GM12891 (cell line): ENCODE measurements at regions not wholly inside any gene's neighbourhood (a gene's known extent, or its start where the extent isn't known, plus 50 kb on each side); places are given as distances from the start of the nearest gene placed in this dataset.

Source experiments
- DNase-seq: peaks from one replicate; pipeline ENCODE4 v3.0.0; 2011; ENCODE audit warnings: low spot score; ENCODE audit not compliant: insufficient read length
- FAIRE-seq: peaks from 2 replicates; lab custom pipeline; 2011; peaks lifted over from hg19 to GRCh38; lab: Jason Lieb, UNC
- PAX5 ChIP-seq: IDR thresholded peaks from 2 replicates; pipeline ENCODE4 v1.6.1; 2011; ENCODE audit warnings: low read length, moderate library complexity, mild to moderate bottlenecking; ENCODE audit not compliant: insufficient read depth, severe bottlenecking
- POLR2A ChIP-seq: IDR thresholded peaks from 2 replicates; pipeline ENCODE4 v1.6.1; 2011; ENCODE audit warnings: low read depth, low read length, control low read depth
- POLR2AphosphoS5 ChIP-seq: IDR thresholded peaks from 2 replicates; pipeline ENCODE4 v1.6.1; 2011; ENCODE audit warnings: low read depth, low read length, control low read depth
- POU2F2 ChIP-seq: IDR thresholded peaks from 2 replicates; pipeline ENCODE4 v1.6.1; 2011; ENCODE audit warnings: low read depth, mild to moderate bottlenecking, control low read depth, low read length, moderate library complexity
- SPI1 ChIP-seq: IDR thresholded peaks from 2 replicates; pipeline ENCODE4 v1.6.1; 2011; ENCODE audit warnings: low read depth, low read length, control low read depth
- TAF1 ChIP-seq: IDR thresholded peaks from 2 replicates; pipeline ENCODE4 v1.6.1; 2011; ENCODE audit warnings: low read depth, low read length, control low read depth

GRCh38 chr19:30096596-30097370 lies 154.7 kb downstream of the URI1 start:
- DNase-seq (no peak), FAIRE-seq (no peak)
- TF ChIP-seq POLR2AphosphoS5 (no peak), SPI1 (no peak), TAF1 (no peak), POLR2A (no peak), POU2F2 (no peak), PAX5 (no peak)

DNA sequence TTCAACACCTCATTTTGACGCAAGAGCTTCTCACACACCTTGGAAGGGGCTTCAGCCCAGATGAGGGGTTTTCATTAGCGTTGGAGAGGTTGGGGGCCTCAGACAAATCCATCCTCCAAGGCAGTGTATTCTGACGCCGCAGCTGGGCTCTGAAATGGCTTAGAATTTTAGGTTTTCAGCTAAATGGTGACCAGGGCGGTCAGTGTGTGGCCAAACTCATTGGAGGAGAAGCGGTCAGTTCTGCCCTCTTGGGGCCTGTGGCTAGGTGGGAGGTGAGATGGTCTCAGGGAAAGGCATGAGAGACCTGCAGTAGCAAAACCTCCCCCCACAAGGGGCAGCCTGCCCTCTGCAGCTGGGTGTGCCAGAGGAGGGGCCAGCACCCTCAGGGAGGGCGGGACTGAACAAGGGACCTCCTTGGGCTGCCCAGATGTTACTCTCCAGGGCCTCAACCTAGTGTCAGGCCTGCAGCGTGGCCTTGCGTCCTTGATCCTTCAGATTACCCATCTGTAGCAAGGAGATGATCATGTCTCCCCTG lies 155.8 kb downstream of the URI1 start:
- DNase-seq (no peak), FAIRE-seq (no peak)
- TF ChIP-seq TAF1 (no peak), SPI1 (no peak), POU2F2 (no peak), POLR2A (no peak), POLR2AphosphoS5 (no peak), PAX5 (no peak)

- DNase-seq (no peak), FAIRE-seq (no peak)
- TF ChIP-seq SPI1 (no peak), TAF1 (no peak), POU2F2 (no peak), PAX5 (no peak), POLR2A (no peak), POLR2AphosphoS5 (no peak)
Measured at GRCh38 chr19:30102239-30102638, 160.2 kb downstream of the URI1 start.

GRCh38 chr19:30102666-30103065 lies 160.6 kb downstream of the URI1 start:
- no peak for FAIRE-seq
- TF ChIP-seq POLR2AphosphoS5, result no peak
- TF ChIP-seq PAX5, result no peak
- TF ChIP-seq POLR2A, result no peak
- TF ChIP-seq TAF1, result no peak
- no peak for TF ChIP-seq POU2F2
- TF ChIP-seq SPI1, result no peak
- DNase-seq, result no peak

- no peak for FAIRE-seq
- TF ChIP-seq PAX5, result no peak
- no peak for TF ChIP-seq SPI1
- TF ChIP-seq POLR2A, result no peak
- TF ChIP-seq POU2F2, result no peak
- no peak for TF ChIP-seq POLR2AphosphoS5
- no peak for TF ChIP-seq TAF1
Measured at GRCh38 chr19:30103981-30104380, 161.9 kb downstream of the URI1 start.

DNA sequence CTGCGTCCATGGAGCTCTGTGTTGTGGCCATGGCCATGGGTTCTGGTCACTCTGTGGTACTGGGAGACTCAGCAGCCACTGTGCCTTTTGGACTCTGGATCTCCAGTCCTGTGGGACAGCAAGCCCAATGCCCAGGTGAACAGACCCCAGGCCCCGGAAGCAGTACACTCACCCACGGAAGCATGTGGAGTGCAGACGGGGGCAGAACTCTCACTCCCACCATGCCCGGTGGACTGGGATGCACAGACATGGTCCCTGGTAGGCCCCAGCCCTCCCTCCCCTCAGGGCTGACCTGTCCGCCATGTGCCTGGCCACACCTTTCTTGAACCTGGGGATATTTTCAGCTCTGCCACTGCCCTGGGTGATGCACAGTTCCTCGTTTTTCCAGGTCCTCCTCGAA lies 163.3 kb downstream of the URI1 start:
- FAIRE-seq (no peak), DNase-seq (no peak)
- TF ChIP-seq TAF1 (no peak), SPI1 (no peak), POLR2AphosphoS5 (no peak), POU2F2 (no peak), PAX5 (no peak), POLR2A (no peak)

More at GRCh38 chr19:30103981-30104380, 161.9 kb downstream of the URI1 start:
- DNase-seq, result no peak

DNA sequence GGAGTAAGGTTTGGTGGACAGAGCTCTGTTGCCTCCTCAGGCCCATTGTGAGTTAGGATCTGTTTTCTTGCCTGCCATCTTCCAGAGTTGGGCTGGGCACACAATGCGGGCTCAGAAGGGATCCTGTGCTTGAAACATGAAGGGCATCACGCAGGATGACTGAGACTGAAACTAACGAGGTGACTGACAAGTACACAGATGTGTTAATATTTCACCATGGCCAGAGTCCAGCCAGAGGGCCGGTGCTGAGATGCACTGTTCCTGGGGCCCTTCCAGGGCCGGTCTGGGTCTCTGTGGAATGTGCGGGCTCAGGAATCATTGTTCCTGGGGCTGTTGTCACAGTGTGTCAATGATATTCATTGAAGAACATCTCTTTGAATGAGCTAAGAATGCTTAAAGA lies 163.7 kb downstream of the URI1 start:
- DNase-seq, result no peak
- FAIRE-seq, result no peak
- no peak for TF ChIP-seq TAF1
- TF ChIP-seq SPI1, result no peak
- TF ChIP-seq POLR2A, result no peak
- TF ChIP-seq POLR2AphosphoS5, result no peak
- no peak for TF ChIP-seq POU2F2
- TF ChIP-seq PAX5, result no peak

DNA sequence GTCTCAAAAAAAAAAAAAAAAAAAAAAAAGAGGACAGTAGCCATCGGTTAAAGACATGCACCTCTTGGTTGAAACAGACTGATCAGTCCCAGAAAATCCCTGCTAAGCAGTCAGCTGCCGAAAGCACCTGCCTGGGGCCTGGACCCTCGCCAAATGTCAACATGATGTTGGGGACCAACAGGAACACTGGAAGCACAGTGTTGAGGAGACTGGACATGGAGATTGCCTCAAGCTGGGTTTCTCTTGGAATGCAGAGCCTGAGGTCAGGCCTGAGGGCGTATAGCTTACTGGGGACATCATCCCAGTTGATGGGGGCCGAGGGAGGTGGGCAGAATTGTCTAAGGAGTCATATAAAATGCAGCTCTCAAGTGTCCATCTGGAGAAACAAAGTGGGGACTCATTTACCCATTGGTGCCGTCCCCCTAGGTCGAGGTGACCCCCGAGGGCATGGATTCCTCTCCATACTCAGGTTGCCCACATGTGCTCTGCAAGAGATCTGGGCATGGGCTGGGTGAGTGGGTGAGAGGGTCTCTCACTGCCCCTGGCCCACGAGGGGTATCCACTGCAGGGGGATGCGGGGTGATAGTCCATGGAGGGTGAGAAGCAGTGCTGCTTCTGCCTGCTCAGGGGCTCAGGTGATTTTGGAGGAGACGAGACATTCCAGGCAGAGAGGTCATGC lies 164.5 kb downstream of the URI1 start:
- DNase-seq, result no peak
- no peak for FAIRE-seq

GRCh38 chr19:30107251-30107650 lies 165.2 kb downstream of the URI1 start:
- TF ChIP-seq POU2F2, result no peak
- no peak for DNase-seq
- FAIRE-seq, result no peak

More for the DNA sequence above, 164.5 kb downstream of the URI1 start:
- TF ChIP-seq POLR2A (no peak), POLR2AphosphoS5 (no peak), POU2F2 (no peak), PAX5 (no peak), SPI1 (no peak), TAF1 (no peak)
